ENCODE measurements at regions not wholly inside any gene's neighbourhood (a gene's known extent, or its start where the extent isn't known, plus 50 kb on each side); places are given as distances from the start of the nearest gene placed in this dataset.
A peak's percentile ranks its signal among the peaks of the same experiment; 100 is the strongest.

GRCh38 chr2:57881998-57882888 is 164.4 kb upstream of the VRK2 start:
- ATAC-seq (no peak), DNase-seq (ENCODE audit: missing footprints) (no peak)
- intact Hi-C loops (cut with DNase I): no loop called here

- no peak for DNase-seq (ENCODE audit: missing footprints)
- ATAC-seq: no peak
- intact Hi-C loops (cut with DNase I): no loop called here
Measured at GRCh38 chr2:57882895-57883515, 163.6 kb upstream of the VRK2 start.

GRCh38 chr2:57884281-57884680 is 162.3 kb upstream of the VRK2 start:
- intact Hi-C loops (cut with DNase I): no loop called here
- DNase-seq (ENCODE audit: missing footprints): no peak
- no peak for ATAC-seq

- intact Hi-C loops (cut with DNase I): no loop called here
- DNase-seq (ENCODE audit: missing footprints): no peak
- ATAC-seq: no peak
Measured at GRCh38 chr2:57885742-57886141, 160.9 kb upstream of the VRK2 start.

- DNase-seq (ENCODE audit: missing footprints) (peak; percentile 37), ATAC-seq (no peak)
- intact Hi-C loops (cut with DNase I): no loop called here
Measured at GRCh38 chr2:57886161-57886786, 160.3 kb upstream of the VRK2 start.

GRCh38 chr2:57888463-57888862 is 158.1 kb upstream of the VRK2 start:
- intact Hi-C loops (cut with DNase I): no loop called here
- DNase-seq (ENCODE audit: missing footprints): no peak
- ATAC-seq: no peak

GRCh38 chr2:57890464-57890863 is 156.1 kb upstream of the VRK2 start:
- intact Hi-C loops (cut with DNase I): no loop called here
- ATAC-seq (no peak), DNase-seq (ENCODE audit: missing footprints) (no peak)

- intact Hi-C loops (cut with DNase I): no loop called here
- ATAC-seq (no peak), DNase-seq (ENCODE audit: missing footprints) (no peak)
Measured at GRCh38 chr2:57891086-57891712, 155.4 kb upstream of the VRK2 start.

- ATAC-seq (no peak), DNase-seq (ENCODE audit: missing footprints) (no peak)
- intact Hi-C loops (cut with DNase I): no loop called here
Measured at GRCh38 chr2:57892920-57893319, 153.7 kb upstream of the VRK2 start.

- intact Hi-C loops (cut with DNase I): no loop called here
Measured at GRCh38 chr2:57893347-57893746, 153.3 kb upstream of the VRK2 start.

GRCh38 chr2:57893786-57894185 is 152.8 kb upstream of the VRK2 start:
- intact Hi-C loops (cut with DNase I): no loop called here
- no peak for ATAC-seq
- DNase-seq (ENCODE audit: missing footprints): no peak

More at GRCh38 chr2:57893347-57893746, 153.3 kb upstream of the VRK2 start:
- ATAC-seq (no peak), DNase-seq (ENCODE audit: missing footprints) (no peak)

GRCh38 chr2:57894381-57894780 is 152.2 kb upstream of the VRK2 start:
- intact Hi-C loops (cut with DNase I): no loop called here
- no peak for ATAC-seq
- no peak for DNase-seq (ENCODE audit: missing footprints)

- intact Hi-C loops (cut with DNase I): no loop called here
- DNase-seq (ENCODE audit: missing footprints) (no peak), ATAC-seq (no peak)
Measured at GRCh38 chr2:57897920-57898319, 148.7 kb upstream of the VRK2 start.

GRCh38 chr2:57899898-57900297 is 146.7 kb upstream of the VRK2 start:
- no peak for ATAC-seq
- intact Hi-C loops (cut with DNase I): no loop called here
- no peak for DNase-seq (ENCODE audit: missing footprints)

- ATAC-seq (no peak), DNase-seq (ENCODE audit: missing footprints) (no peak)
- intact Hi-C loops (cut with DNase I): no loop called here
Measured at GRCh38 chr2:57902578-57902977, 144.0 kb upstream of the VRK2 start.

GRCh38 chr2:57906152-57906732 is 140.4 kb upstream of the VRK2 start:
- DNase-seq (ENCODE audit: missing footprints) (no peak), ATAC-seq (peak; percentile 60)
- intact Hi-C loops (cut with DNase I): loop anchor here (5.0 kb wide), 1 partner anchor 541 kb away; no protein-coding TSS in a partner anchor

- intact Hi-C loops (cut with DNase I): loop anchor here (5.0 kb wide), 1 partner anchor 540 kb away; no protein-coding TSS in a partner anchor
- ATAC-seq: no peak
Measured at GRCh38 chr2:57907411-57907810, 139.2 kb upstream of the VRK2 start.

GRCh38 chr2:57908736-57909161 is 137.9 kb upstream of the VRK2 start:
- DNase-seq (ENCODE audit: missing footprints) (no peak), ATAC-seq (no peak)
- intact Hi-C loops (cut with DNase I): loop anchor here (5.0 kb wide), 1 partner anchor 539 kb away; no protein-coding TSS in a partner anchor

More at GRCh38 chr2:57907411-57907810, 139.2 kb upstream of the VRK2 start:
- DNase-seq (ENCODE audit: missing footprints): no peak

GRCh38 chr2:57918126-57918525 is 128.5 kb upstream of the VRK2 start:
- no peak for DNase-seq (ENCODE audit: missing footprints)
- no peak for ATAC-seq
- intact Hi-C loops (cut with DNase I): no loop called here
